Trophoblast cell (in vitro differentiated cells and primary cell): ENCODE measurements at regions not wholly inside any gene's neighbourhood (a gene's known extent, or its start where the extent isn't known, plus 50 kb on each side); places are given as distances from the start of the nearest gene placed in this dataset.
A peak's percentile ranks its signal among the peaks of the same experiment; 100 is the strongest.

Experiments used
- DNase-seq, 2 donors: peaks; one replicate each; pipeline ENCODE4 v3.0.0-alpha.2; 2016
- H2AFZ ChIP-seq: 2 replicates; pipeline ENCODE4 v1.6.1; 2013; ENCODE audit warnings: low read length, moderate library complexity, mild to moderate bottlenecking; ENCODE audit not compliant: insufficient read depth, poor library complexity
- H2AK5ac ChIP-seq: 2 replicates; pipeline ENCODE4 v1.6.1; 2013; ENCODE audit warnings: mild to moderate bottlenecking, low read length
- H2BK120ac ChIP-seq: 2 replicates; pipeline ENCODE4 v1.6.1; 2013; ENCODE audit warnings: low read length, mild to moderate bottlenecking, moderate library complexity; ENCODE audit not compliant: insufficient read depth, poor library complexity
- H2BK12ac ChIP-seq: 2 replicates; pipeline ENCODE4 v1.6.1; 2013; ENCODE audit warnings: mild to moderate bottlenecking, low read length, moderate library complexity
- H2BK5ac ChIP-seq: 2 replicates; pipeline ENCODE4 v1.6.1; 2013; ENCODE audit warnings: low read length, low read depth, moderate library complexity, mild to moderate bottlenecking; ENCODE audit not compliant: poor library complexity
- H3K14ac ChIP-seq: 2 replicates; pipeline ENCODE4 v1.6.1; 2013; ENCODE audit warnings: mild to moderate bottlenecking, low read length
- H3K18ac ChIP-seq: 2 replicates; pipeline ENCODE4 v1.6.1; 2013; ENCODE audit warnings: mild to moderate bottlenecking, low read length
- H3K23ac ChIP-seq: 2 replicates; pipeline ENCODE4 v1.6.1; 2013; ENCODE audit warnings: low read length
- H3K27ac ChIP-seq: 2 replicates; pipeline ENCODE4 v1.5.1; 2013; ENCODE audit warnings: low read depth, mild to moderate bottlenecking, inconsistent platforms, low read length, moderate library complexity
- H3K27me3 ChIP-seq: 2 replicates; pipeline ENCODE4 v1.6.1; 2013; ENCODE audit warnings: inconsistent platforms, mild to moderate bottlenecking, low read length, moderate library complexity; ENCODE audit not compliant: insufficient read depth
- H3K36me3 ChIP-seq, 2 experiments: 1 replicate in 1 of 2; 2 replicates in 1 of 2; pipeline ENCODE4 v1.6.1; 2013; ENCODE audit warnings: low read length in 2 of 2, mild to moderate bottlenecking in 2 of 2, moderate library complexity in 1 of 2; ENCODE audit not compliant: insufficient read depth in 2 of 2, control insufficient read depth in 1 of 2
- H3K4ac ChIP-seq: 2 replicates; pipeline ENCODE4 v1.6.1; 2013; ENCODE audit warnings: low read depth, mild to moderate bottlenecking, low read length, moderate library complexity
- H3K4me1 ChIP-seq, 2 experiments: 1 replicate in 1 of 2; 2 replicates in 1 of 2; pipeline ENCODE4 v1.6.1; 2013; ENCODE audit warnings: low read length in 2 of 2, mild to moderate bottlenecking in 2 of 2, moderate library complexity in 1 of 2; ENCODE audit not compliant: insufficient read depth in 2 of 2, control insufficient read depth in 1 of 2
- H3K4me2 ChIP-seq: 2 replicates; pipeline ENCODE4 v1.6.1; 2013; ENCODE audit warnings: inconsistent platforms, mild to moderate bottlenecking, low read length, moderate library complexity
- H3K4me3 ChIP-seq: 2 replicates; pipeline ENCODE4 v1.5.1; 2013; ENCODE audit warnings: mild to moderate bottlenecking, low read depth, low read length, inconsistent platforms
- H3K79me1 ChIP-seq: one replicate; pipeline ENCODE4 v1.6.1; 2013; ENCODE audit warnings: low read length
- H3K79me2 ChIP-seq: 2 replicates; pipeline ENCODE4 v1.6.1; 2013; ENCODE audit warnings: low read length, mild to moderate bottlenecking; ENCODE audit not compliant: control insufficient read depth, insufficient read depth, poor library complexity
- H3K9ac ChIP-seq: 2 replicates; pipeline ENCODE4 v1.6.1; 2013; ENCODE audit warnings: mild to moderate bottlenecking, low read length
- H3K9me3 ChIP-seq: 2 replicates; pipeline ENCODE4 v1.6.1; 2013; ENCODE audit warnings: low read depth, mild to moderate bottlenecking, control low read depth, inconsistent platforms, low read length; ENCODE audit not compliant: insufficient read depth
- H4K12ac ChIP-seq: 2 replicates; pipeline ENCODE4 v1.6.1; 2013; ENCODE audit warnings: low read depth, mild to moderate bottlenecking, low read length, moderate library complexity
- H4K8ac ChIP-seq: 2 replicates; pipeline ENCODE4 v1.6.1; 2013; ENCODE audit warnings: low read depth, mild to moderate bottlenecking, low read length, moderate library complexity
- H4K91ac ChIP-seq: one replicate; pipeline ENCODE4 v1.6.1; 2013; ENCODE audit warnings: low read depth, mild to moderate bottlenecking, low read length, moderate library complexity
- WGBS: extraction: QIAGEN DNeasy Blood & Tissue Kit; methylation state at CpG from one replicate; pipeline ENCODE4 v1.1.7; 2013; ENCODE audit warnings: missing lambda C conversion rate; ENCODE audit not compliant: insufficient read length, insufficient coverage; ENCODE audit errors: extremely low coverage; 5-methylcytosine and 5-hydroxymethylcytosine counted together

DNA sequence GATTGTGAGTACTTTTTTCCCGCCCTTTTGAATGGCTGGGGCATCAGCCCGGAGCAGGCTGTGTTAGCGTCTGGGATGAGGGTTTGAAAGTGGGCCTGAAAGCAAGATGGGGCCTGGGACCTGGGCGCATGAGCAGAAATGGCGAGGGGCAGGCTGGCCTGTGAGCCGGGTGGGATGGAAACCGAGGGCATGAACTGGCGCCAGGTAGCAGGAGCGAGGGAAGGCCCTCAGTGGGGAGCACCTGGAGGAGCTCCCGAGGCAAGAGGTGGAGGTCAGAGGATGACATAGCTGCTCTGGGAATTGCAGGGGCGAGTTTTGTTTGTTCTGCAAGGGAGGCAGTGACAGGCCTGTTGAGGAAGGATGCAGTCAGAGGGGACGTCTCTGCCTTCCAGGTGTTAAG lies 68.6 kb downstream of the RGS12 start:
- Histone ChIP-seq H3K4ac (no peak overlapping the region), H3K14ac (no peak overlapping the region), H2BK120ac (no peak overlapping the region), H3K18ac (no peak overlapping the region), H3K36me3 (no peaks in the 10 kb centered on the region), H3K4me3 (no peak overlapping the region), H3K27me3 (no peaks in the 10 kb centered on the region), H2AFZ (no peak overlapping the region), H3K27ac (no peak overlapping the region), H3K4me2 (no peak overlapping the region), H3K23ac (no peak overlapping the region), H4K91ac (no peak overlapping the region), H3K79me2 (no peaks in the 10 kb centered on the region), H3K9me3 (peaks cover 6% of the 10 kb centered on the region), H4K12ac (no peak overlapping the region), H3K4me1 (no peaks in the 10 kb centered on the region), H4K8ac (no peak overlapping the region), H3K79me1 (no peaks in the 10 kb centered on the region), H2BK12ac (no peak overlapping the region), H2BK5ac (no peak overlapping the region), H2AK5ac (no peak overlapping the region), H3K9ac (no peak overlapping the region)
- no peak for DNase-seq
- WGBS = no CpG with 5 or more reads among the region's 12 CpGs

DNA sequence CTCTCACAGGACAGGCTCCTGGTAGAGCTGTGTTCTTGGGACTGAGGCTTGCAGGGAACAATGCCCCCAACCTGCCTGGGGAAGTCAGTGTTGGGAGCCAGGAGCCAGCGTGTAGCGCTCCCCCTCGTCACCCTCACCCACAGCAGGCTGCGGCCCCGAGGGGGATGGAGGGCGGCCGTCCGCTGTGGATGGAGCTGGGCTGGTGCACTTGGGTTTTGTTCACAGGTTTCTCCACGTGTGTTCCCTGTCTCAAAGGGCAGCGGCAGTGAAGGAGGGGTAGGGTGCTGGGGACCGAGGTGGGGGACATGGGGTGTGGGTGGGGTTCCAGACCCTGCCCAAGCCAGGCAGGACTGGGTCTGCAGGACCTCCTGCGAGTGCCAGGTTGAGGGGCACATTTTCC lies 69.1 kb downstream of the RGS12 start:
- H3K27ac ChIP-seq = no peak overlapping the region
- no peak overlapping the region for H3K4me3 ChIP-seq
- no peaks in the 10 kb centered on the region for H3K36me3 ChIP-seq
- no peak overlapping the region for H3K4me2 ChIP-seq
- H4K12ac ChIP-seq = no peak overlapping the region
- H4K8ac ChIP-seq = no peak overlapping the region
- H3K79me2 ChIP-seq = no peaks in the 10 kb centered on the region
- H3K79me1 ChIP-seq = no peaks in the 10 kb centered on the region
- H4K91ac ChIP-seq = no peak overlapping the region
- no peak overlapping the region for H3K14ac ChIP-seq
- WGBS = no CpG with 5 or more reads among the region's 12 CpGs
- H3K27me3 ChIP-seq = no peaks in the 10 kb centered on the region
- H2BK5ac ChIP-seq = no peak overlapping the region
- H2BK12ac ChIP-seq = no peak overlapping the region
- no peak for DNase-seq
- no peak overlapping the region for H3K18ac ChIP-seq
- no peak overlapping the region for H2AK5ac ChIP-seq
- H3K4me1 ChIP-seq = no peaks in the 10 kb centered on the region
- no peak overlapping the region for H2AFZ ChIP-seq
- H3K9ac ChIP-seq = no peak overlapping the region
- no peak overlapping the region for H2BK120ac ChIP-seq
- no peak overlapping the region for H3K4ac ChIP-seq
- no peak overlapping the region for H3K23ac ChIP-seq
- peaks cover 6% of the 10 kb centered on the region for H3K9me3 ChIP-seq

DNA sequence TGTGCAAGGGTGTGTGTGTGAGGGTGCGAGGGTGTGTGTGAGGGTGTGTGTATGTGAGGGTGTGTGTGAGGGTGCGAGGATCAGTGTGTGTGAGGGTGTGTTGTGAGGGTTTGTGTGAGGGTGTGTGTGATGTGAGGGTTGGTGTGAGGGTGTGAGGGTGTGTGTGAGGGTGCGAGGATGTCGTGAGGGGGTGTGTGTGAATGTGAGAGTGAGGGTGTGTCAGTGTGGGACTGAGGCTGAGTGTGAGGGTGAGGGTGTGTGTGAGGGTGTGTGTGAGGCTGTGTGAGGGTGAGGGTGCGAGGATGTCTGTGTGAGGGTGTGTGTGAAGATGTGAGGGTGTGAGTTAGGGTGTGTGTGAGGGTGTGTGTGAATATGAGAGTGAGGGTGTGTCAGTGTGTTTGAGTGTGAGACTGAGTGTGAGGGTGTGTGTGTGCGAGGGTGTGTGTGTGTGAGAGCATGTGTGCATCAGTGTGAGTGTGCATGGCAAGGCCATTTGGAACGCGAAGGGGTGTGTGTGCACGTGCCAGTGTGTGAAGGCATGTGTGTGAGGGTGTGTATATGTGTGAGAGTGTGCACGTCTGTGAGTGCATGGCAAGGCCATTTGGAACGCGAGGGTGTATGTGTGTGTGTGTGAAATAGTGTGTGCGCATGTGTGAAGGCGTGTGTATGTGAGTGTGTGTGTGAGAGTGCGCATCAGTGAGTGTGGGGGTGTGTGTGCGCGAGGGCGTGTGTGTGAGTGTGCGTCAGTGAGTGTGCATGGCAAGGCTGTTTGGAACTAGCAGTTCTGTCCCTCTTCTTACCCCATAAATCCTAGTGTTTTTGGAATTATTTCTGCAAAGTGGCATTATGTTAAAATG lies 69.8 kb downstream of the RGS12 start:
- no peak overlapping the region for H4K8ac ChIP-seq
- H3K14ac ChIP-seq = no peak overlapping the region
- no peak overlapping the region for H3K4me2 ChIP-seq
- H2BK120ac ChIP-seq = no peak overlapping the region
- H3K9me3 ChIP-seq = peaks cover 6% of the 10 kb centered on the region
- no peak overlapping the region for H4K91ac ChIP-seq
- no peaks in the 10 kb centered on the region for H3K4me1 ChIP-seq
- H4K12ac ChIP-seq = no peak overlapping the region
- H3K18ac ChIP-seq = no peak overlapping the region
- H2AK5ac ChIP-seq = no peak overlapping the region
- H3K27me3 ChIP-seq = no peaks in the 10 kb centered on the region
- H3K27ac ChIP-seq = no peak overlapping the region
- peak overlapping the region; percentile 88 for H3K23ac ChIP-seq
- peak overlapping the region; percentile 28 for H3K4me3 ChIP-seq
- WGBS = 100% methylated on average over 12 of the region's 19 CpGs
- no peaks in the 10 kb centered on the region for H3K36me3 ChIP-seq
- no peak overlapping the region for H2AFZ ChIP-seq
- no peak overlapping the region for H2BK5ac ChIP-seq
- DNase-seq = no peak
- no peaks in the 10 kb centered on the region for H3K79me2 ChIP-seq
- H3K4ac ChIP-seq = no peak overlapping the region
- H3K79me1 ChIP-seq = no peaks in the 10 kb centered on the region
- H3K9ac ChIP-seq = peak overlapping the region; percentile 65
- H2BK12ac ChIP-seq = no peak overlapping the region

DNA sequence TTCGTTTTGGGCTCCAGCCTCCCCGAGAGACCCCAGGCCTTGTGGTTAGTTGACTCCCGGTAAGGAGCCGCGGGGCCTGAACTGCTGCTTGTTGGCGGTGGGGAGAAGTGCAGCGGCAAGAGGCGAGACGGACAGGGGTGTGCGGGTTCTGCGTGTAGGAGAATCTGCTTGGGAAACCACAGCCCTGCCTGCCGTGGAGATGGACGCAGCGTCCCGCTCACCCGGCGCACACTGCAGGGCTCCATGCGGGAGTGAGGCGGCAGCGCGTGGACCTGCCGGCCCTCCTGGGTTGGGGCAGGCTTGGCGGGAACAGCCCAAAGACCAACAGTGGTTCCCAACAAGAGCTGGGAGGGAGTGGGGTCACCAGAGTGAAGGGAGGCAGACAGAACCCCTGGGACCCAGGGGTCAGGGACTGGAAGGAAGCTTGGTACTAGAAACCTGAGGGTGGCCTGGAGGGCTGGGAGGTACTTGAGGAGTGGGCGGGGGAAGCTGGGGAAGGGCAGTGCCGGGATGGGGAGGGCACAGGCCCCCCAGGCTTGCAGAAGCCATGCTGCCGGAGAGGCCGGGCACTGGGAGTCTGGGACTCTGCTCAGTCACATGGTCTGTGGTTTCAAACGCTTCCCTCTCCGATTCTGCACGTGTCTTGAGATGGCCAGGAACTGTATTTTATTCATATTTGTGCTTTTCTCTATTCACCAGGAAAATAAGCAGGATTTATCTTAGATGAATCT lies 70.8 kb downstream of the RGS12 start:
- no peak overlapping the region for H2AFZ ChIP-seq
- DNase-seq = no peak
- WGBS = no CpG with 5 or more reads among the region's 30 CpGs
- no peak overlapping the region for H2BK12ac ChIP-seq
- H4K8ac ChIP-seq = no peak overlapping the region
- H3K9ac ChIP-seq = no peak overlapping the region
- no peaks in the 10 kb centered on the region for H3K79me2 ChIP-seq
- no peak overlapping the region for H3K27ac ChIP-seq
- H3K4me2 ChIP-seq = no peak overlapping the region
- no peak overlapping the region for H3K23ac ChIP-seq
- no peaks in the 10 kb centered on the region for H3K79me1 ChIP-seq
- H3K4me1 ChIP-seq = no peaks in the 10 kb centered on the region
- H3K27me3 ChIP-seq = no peaks in the 10 kb centered on the region
- H4K12ac ChIP-seq = no peak overlapping the region
- H3K4ac ChIP-seq = no peak overlapping the region
- no peak overlapping the region for H3K14ac ChIP-seq
- no peak overlapping the region for H2AK5ac ChIP-seq
- no peak overlapping the region for H4K91ac ChIP-seq
- H3K18ac ChIP-seq = no peak overlapping the region
- no peak overlapping the region for H3K4me3 ChIP-seq
- peaks cover 9% of the 10 kb centered on the region for H3K9me3 ChIP-seq
- H2BK5ac ChIP-seq = no peak overlapping the region
- H2BK120ac ChIP-seq = no peak overlapping the region
- H3K36me3 ChIP-seq = no peaks in the 10 kb centered on the region
